OCI-LY7 (cell line): ENCODE measurements at regions not wholly inside any gene's neighbourhood (a gene's known extent, or its start where the extent isn't known, plus 50 kb on each side); places are given as distances from the start of the nearest gene placed in this dataset.

Experiments used
- BruUV-seq: library from RNA; stranded (reverse); fragments of 400-500 nt; replicated peaks from 2 replicates; lab custom pipeline; 2021; lab: Mats Ljungman, UMichigan
- CTCF ChIA-PET: fragments of 300-600 bp; sonication (Branson Sonifier 250); formaldehyde crosslinking; loops from one replicate; lab custom pipeline; 2022; ENCODE audit warnings: antibody characterized with exemption; ENCODE audit not compliant: unreplicated experiment; lab: Charles Lee
- POLR2A ChIA-PET: fragments of 300-600 bp; sonication (Branson Sonifier 250); formaldehyde crosslinking; loops from one replicate; lab custom pipeline; 2022; ENCODE audit warnings: antibody characterized with exemption; lab: Charles Lee
- DNase-seq: peaks from one replicate; pipeline ENCODE4 v3.0.0-alpha.2; 2015; ENCODE audit warnings: low spot score
- H2AFZ ChIP-seq: fragments of 200-600 bp; sonication (generic), shearing (Covaris generic); 2 replicates; pipeline ENCODE4 v1.6.1; 2014; ENCODE audit warnings: mild to moderate bottlenecking, antibody characterized with exemption, low read length, moderate library complexity
- H3K27ac ChIP-seq: fragments of 200-600 bp; sonication (generic); 2 replicates; pipeline ENCODE4 v1.5.1; 2014; ENCODE audit warnings: mixed run types, low read depth, mild to moderate bottlenecking, moderate library complexity, low read length, inconsistent platforms; ENCODE audit not compliant: poor library complexity, severe bottlenecking
- H3K36me3 ChIP-seq: fragments of 200-600 bp; sonication (generic); 2 replicates; pipeline ENCODE4 v1.6.1; 2014; ENCODE audit warnings: mild to moderate bottlenecking, antibody characterized with exemption, low read length, moderate library complexity, mixed read lengths; ENCODE audit not compliant: insufficient read depth
- H3K4me1 ChIP-seq: fragments of 200-600 bp; sonication (generic); 2 replicates; pipeline ENCODE4 v1.5.1; 2014; ENCODE audit warnings: mild to moderate bottlenecking, low read length; ENCODE audit not compliant: insufficient read depth, poor library complexity, severe bottlenecking
- H3K4me2 ChIP-seq: fragments of 200-600 bp; sonication (generic); 2 replicates; pipeline ENCODE4 v1.6.1; 2014; ENCODE audit warnings: mild to moderate bottlenecking, low read length
- H3K4me3 ChIP-seq: fragments of 200-600 bp; sonication (generic); 2 replicates; pipeline ENCODE4 v1.5.1; 2014; ENCODE audit warnings: mild to moderate bottlenecking, low read depth, low read length; ENCODE audit not compliant: poor library complexity, severe bottlenecking
- H3K79me2 ChIP-seq: fragments of 200-600 bp; sonication (generic); 2 replicates; pipeline ENCODE4 v1.6.1; 2016; ENCODE audit warnings: low read depth, mild to moderate bottlenecking, low read length, moderate library complexity, mixed read lengths; ENCODE audit not compliant: insufficient read depth
- H3K9me2 ChIP-seq: fragments of 200-600 bp; sonication (generic); 2 replicates; pipeline ENCODE4 v1.6.1; 2016; ENCODE audit warnings: mild to moderate bottlenecking, low read length, mixed read lengths; ENCODE audit not compliant: insufficient read depth
- H3K9me3 ChIP-seq: fragments of 200-600 bp; sonication (generic); 2 replicates; pipeline ENCODE4 v1.6.1; 2014; ENCODE audit warnings: mild to moderate bottlenecking, mixed run types, low read length, mixed read lengths
- H4K20me1 ChIP-seq: fragments of 200-600 bp; sonication (generic); 2 replicates; pipeline ENCODE4 v1.6.1; 2014; ENCODE audit warnings: mild to moderate bottlenecking, antibody characterized with exemption, low read length, moderate library complexity, mixed read lengths; ENCODE audit not compliant: insufficient read depth
- EZH2phosphoT487 ChIP-seq: fragments of 200-600 bp; sonication (generic); IDR thresholded peaks from 2 replicates; pipeline ENCODE4 v1.6.1; 2018; ENCODE audit warnings: low read depth, borderline replicate concordance, mild to moderate bottlenecking, mixed run types, antibody characterized with exemption, low read length, moderate library complexity, mixed read lengths
- intact Hi-C: fragments of 100-400 bp; cut with micrococcal nuclease; formaldehyde crosslinking; loops from one replicate; pipeline ENCODE4 v1.10.0; 2022; ENCODE audit not compliant: unreplicated experiment
- TF ChIP-seq, protein P1 (sequence below): fragments of 200-600 bp; sonication (generic); conservative IDR thresholded peaks from 2 replicates; pipeline ENCODE4 v1.5.1; 2014; ENCODE audit warnings: mild to moderate bottlenecking, antibody characterized with exemption, low read length, moderate library complexity, mixed read lengths

DNA sequence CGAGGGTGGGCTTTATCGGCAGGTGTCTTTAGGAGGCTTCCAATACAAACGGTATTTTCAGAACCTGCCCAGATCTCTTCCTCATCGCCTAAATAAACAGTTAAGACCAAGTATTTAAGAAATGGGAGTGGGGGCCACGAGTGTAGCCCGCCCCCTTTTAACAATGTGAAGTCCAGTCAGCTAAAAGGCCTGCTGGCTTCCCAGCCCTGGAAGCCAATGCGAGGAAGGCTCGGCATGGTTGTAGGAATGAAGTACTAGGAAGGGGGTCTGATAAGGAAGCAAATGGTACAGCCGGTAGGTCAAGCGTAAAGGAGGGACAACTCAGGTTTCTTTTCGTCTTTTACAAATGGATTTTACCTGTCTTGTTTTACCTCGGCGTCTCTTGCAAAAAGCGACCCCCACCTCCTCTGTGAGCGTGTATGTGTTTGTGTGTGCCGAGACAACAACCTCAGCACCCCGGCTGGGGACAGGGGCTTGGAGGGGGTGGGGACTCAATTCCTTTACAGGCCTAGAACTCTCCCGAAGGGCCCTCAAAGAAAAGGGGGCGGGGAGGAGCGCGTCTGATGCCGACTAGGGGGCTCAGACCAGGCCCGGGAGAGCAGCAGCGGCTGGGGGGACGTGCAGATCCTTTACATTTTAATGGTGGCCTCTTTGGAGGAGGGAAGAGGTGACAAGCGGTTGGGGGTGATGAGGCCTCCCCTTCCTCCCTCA is 147.6 kb downstream of the GPR85 start:
- peak overlapping the region; percentile 100 for H3K4me2 ChIP-seq
- H3K4me3 ChIP-seq: peak overlapping the region; percentile 83
- no peaks in the 10 kb centered on the region for H3K9me3 ChIP-seq
- ChIA-PET POLR2A (interaction anchor here (0.5 to 2.0 kb wide), 15 partner anchors 8 to 1125 kb away, joined by 3 to 13 read pairs (median 3); no protein-coding TSS in a partner anchor), CTCF (interaction anchor here (0.6 kb wide), 1 partner anchor 220 kb away, joined by 3 read pairs; no protein-coding TSS in a partner anchor)
- peaks cover 27% of the 10 kb centered on the region for H3K79me2 ChIP-seq
- peak overlapping the region; percentile 57 for H3K27ac ChIP-seq
- TF ChIP-seq, protein P1, sequence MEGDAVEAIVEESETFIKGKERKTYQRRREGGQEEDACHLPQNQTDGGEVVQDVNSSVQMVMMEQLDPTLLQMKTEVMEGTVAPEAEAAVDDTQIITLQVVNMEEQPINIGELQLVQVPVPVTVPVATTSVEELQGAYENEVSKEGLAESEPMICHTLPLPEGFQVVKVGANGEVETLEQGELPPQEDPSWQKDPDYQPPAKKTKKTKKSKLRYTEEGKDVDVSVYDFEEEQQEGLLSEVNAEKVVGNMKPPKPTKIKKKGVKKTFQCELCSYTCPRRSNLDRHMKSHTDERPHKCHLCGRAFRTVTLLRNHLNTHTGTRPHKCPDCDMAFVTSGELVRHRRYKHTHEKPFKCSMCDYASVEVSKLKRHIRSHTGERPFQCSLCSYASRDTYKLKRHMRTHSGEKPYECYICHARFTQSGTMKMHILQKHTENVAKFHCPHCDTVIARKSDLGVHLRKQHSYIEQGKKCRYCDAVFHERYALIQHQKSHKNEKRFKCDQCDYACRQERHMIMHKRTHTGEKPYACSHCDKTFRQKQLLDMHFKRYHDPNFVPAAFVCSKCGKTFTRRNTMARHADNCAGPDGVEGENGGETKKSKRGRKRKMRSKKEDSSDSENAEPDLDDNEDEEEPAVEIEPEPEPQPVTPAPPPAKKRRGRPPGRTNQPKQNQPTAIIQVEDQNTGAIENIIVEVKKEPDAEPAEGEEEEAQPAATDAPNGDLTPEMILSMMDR: no peak
- no peak for TF ChIP-seq EZH2phosphoT487
- H3K4me1 ChIP-seq: peaks cover 24% of the 10 kb centered on the region
- DNase-seq: peak; percentile 50
- intact Hi-C loops: loop anchor here (2.0 to 5.0 kb wide), 3 partner anchors 44 to 204 kb away; no protein-coding TSS in a partner anchor
- BruUV-seq: no TSS peak
- peak overlapping the region; percentile 56 for H2AFZ ChIP-seq
- peaks cover 5% of the 10 kb centered on the region; the same call in 1 of the 2 replicates for H4K20me1 ChIP-seq
- no peaks in the 10 kb centered on the region for H3K36me3 ChIP-seq
- H3K9me2 ChIP-seq: no peaks in the 10 kb centered on the region

DNA sequence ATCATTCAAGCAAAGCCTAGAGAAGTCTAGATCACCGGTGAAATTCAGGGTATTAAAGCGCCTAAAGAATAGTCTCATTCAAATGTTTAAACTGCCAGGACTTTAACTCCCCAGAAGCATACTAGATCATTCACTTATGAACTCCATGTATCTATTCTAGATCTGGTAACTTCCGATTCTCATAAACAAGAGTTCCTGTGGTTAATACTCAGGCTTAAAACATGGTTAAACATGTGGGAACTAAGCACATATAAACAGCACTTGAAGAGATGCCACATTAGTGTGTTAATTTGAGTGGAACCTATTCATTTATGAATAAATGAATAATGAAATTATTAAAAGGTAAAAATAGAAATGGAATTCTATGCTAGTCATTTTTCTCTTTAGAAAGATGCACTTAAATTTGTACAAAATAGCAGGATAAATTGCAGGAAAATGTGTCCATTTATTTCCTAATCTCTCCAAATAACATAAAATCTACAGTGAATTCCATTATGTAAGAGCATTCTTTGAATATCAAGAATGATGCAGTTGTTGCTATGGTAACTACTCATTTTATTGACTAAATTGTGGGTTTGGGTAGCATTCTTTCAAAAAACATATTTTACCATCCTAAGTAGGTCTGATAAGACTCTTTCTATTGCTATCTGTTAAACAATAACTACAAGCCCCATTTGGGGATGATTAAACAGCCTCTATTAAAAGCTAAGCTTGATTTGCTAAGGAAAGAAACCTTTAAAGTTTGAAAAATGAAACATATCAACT is 147.6 kb upstream of the TMEM168 start:
- Histone ChIP-seq H2AFZ (no peak overlapping the region), H3K79me2 (peaks cover 27% of the 10 kb centered on the region), H3K36me3 (no peaks in the 10 kb centered on the region), H3K4me2 (peak overlapping the region; percentile 100), H3K4me1 (peaks cover 24% of the 10 kb centered on the region), H3K9me3 (no peaks in the 10 kb centered on the region), H4K20me1 (peaks cover 5% of the 10 kb centered on the region; the same call in 1 of the 2 replicates), H3K9me2 (no peaks in the 10 kb centered on the region), H3K27ac (no peak overlapping the region), H3K4me3 (peak overlapping the region; percentile 83)
- no peak for TF ChIP-seq EZH2phosphoT487
- TF ChIP-seq, protein P1: no peak
- no peak for DNase-seq
- BruUV-seq: TSS peak; percentile 39
- POLR2A ChIA-PET: interaction anchor here (0.5 to 0.9 kb wide), 3 partner anchors 46 to 481 kb away, joined by 3 to 5 read pairs (median 3); no protein-coding TSS in a partner anchor
- intact Hi-C loops: loop anchor here (2.0 to 5.0 kb wide), 3 partner anchors 45 to 205 kb away; no protein-coding TSS in a partner anchor
- CTCF ChIA-PET: no interaction called here
